ENCODE measurements at regions not wholly inside any gene's neighbourhood (a gene's known extent, or its start where the extent isn't known, plus 50 kb on each side); places are given as distances from the start of the nearest gene placed in this dataset.

DNA sequence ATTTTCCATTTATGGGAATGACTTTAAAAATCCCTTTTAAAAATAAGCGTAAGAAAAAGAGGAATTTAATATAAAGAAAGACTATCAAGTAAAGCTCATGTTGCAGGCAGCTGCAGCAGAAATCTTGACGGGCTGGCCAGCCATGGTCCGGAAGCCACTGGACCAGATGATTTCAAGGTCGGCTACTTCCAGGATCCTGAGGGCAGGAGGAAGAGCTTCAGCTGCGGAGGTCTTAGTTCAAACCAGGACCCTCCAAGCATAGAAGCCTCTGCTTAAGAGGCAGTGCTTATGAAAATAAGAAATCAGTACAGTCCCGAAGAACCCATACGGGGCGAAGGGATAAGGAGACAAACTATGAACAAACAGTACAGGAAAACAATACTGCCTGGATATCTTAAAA is 220.2 kb upstream of the CELF2 start:
- TF ChIP-seq, protein P1, sequence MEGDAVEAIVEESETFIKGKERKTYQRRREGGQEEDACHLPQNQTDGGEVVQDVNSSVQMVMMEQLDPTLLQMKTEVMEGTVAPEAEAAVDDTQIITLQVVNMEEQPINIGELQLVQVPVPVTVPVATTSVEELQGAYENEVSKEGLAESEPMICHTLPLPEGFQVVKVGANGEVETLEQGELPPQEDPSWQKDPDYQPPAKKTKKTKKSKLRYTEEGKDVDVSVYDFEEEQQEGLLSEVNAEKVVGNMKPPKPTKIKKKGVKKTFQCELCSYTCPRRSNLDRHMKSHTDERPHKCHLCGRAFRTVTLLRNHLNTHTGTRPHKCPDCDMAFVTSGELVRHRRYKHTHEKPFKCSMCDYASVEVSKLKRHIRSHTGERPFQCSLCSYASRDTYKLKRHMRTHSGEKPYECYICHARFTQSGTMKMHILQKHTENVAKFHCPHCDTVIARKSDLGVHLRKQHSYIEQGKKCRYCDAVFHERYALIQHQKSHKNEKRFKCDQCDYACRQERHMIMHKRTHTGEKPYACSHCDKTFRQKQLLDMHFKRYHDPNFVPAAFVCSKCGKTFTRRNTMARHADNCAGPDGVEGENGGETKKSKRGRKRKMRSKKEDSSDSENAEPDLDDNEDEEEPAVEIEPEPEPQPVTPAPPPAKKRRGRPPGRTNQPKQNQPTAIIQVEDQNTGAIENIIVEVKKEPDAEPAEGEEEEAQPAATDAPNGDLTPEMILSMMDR (IDR thresholded peaks at IDR 0.05; ENCODE audit: extremely low read depth in 1 of 2, insufficient read depth in 1 of 2, low read depth in 1 of 2, low read length in 2 of 2) = no peak
- TF ChIP-seq POLR2A (IDR thresholded peaks at IDR 0.05; ENCODE audit: low read depth, low read length) (no peak), GATA2 (IDR thresholded peaks at IDR 0.05; ENCODE audit: insufficient read depth, insufficient read length, low read depth, low read length) (no peak), MYC (IDR thresholded peaks at IDR 0.05; ENCODE audit: low read depth, low read length) (no peak), FOS (IDR thresholded peaks at IDR 0.05; ENCODE audit: borderline replicate concordance, insufficient read depth, low read length) (no peak), POLR2AphosphoS5 (IDR thresholded peaks at IDR 0.05; ENCODE audit: insufficient read depth, low read depth, low read length) (no peak), EZH2 (IDR thresholded peaks at IDR 0.05; ENCODE audit: borderline replicate concordance, low read depth, low read length, severe bottlenecking) (no peak), JUN (IDR thresholded peaks at IDR 0.05; ENCODE audit: borderline replicate concordance, insufficient read depth, insufficient read length, low read depth) (no peak)
- TF ChIP-seq, protein P2, sequence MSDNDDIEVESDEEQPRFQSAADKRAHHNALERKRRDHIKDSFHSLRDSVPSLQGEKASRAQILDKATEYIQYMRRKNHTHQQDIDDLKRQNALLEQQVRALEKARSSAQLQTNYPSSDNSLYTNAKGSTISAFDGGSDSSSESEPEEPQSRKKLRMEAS (IDR thresholded peaks at IDR 0.05; ENCODE audit: insufficient read depth, insufficient read length) = no peak
- DNase-seq (ENCODE audit: low read depth, low spot score) = peak; percentile 62
- Histone ChIP-seq H3K9me3 (replicated peaks; ENCODE audit: control insufficient read depth, insufficient read depth, low read length) (no peaks in the 10 kb centered on the region), H3K4me3 (replicated peaks in 1 of 3; ENCODE audit: insufficient read depth in 1 of 3, low read depth in 1 of 3, low read length in 3 of 3) (peak overlapping the region in 1 of 3 experiments; percentile 5), H3K9me1 (replicated peaks; ENCODE audit: control insufficient read depth, extremely low read depth, insufficient read depth, low read length) (no peaks in the 10 kb centered on the region), H3K4me1 (ENCODE audit: control insufficient read depth, extremely low read depth, insufficient read depth, low read length) (peaks cover 42% of the 10 kb centered on the region), H3K4me2 (ENCODE audit: insufficient read depth, low read length) (peak overlapping the region; percentile 79), H4K20me1 (replicated peaks; ENCODE audit: control insufficient read depth, extremely low read depth, insufficient read depth, low read length) (no peaks in the 10 kb centered on the region), H3K36me3 (ENCODE audit: control insufficient read depth in 2 of 2, extremely low read depth in 1 of 2, insufficient read depth in 2 of 2, low read length in 2 of 2) (no peaks in the 10 kb centered on the region), H3K9ac (replicated peaks; ENCODE audit: extremely low read depth, insufficient read depth, low read length) (peak overlapping the region; percentile 71), H2AFZ (ENCODE audit: low read depth, low read length) (peak overlapping the region; percentile 89), H3K79me2 (ENCODE audit: control insufficient read depth, insufficient read depth, low read length) (no peaks in the 10 kb centered on the region), H3K27me3 (ENCODE audit: control insufficient read depth in 2 of 2, insufficient read depth in 2 of 2, low read length in 2 of 2) (no peaks in the 10 kb centered on the region), H3K27ac (ENCODE audit: insufficient read depth, low read depth, low read length) (peak overlapping the region; percentile 88)
- peak; percentile 57 for FAIRE-seq
- ChIA-PET POLR2A (interaction anchor here (1.0 to 1.1 kb wide), 2 partner anchors 10 to 18 kb away, joined by 3 read pairs; no protein-coding TSS in a partner anchor), CTCF (interaction anchor here (1.0 to 2.6 kb wide), 5 partner anchors 10 to 238 kb away, joined by 3 to 12 read pairs (median 3); no protein-coding TSS in a partner anchor)
- BruUV-seq (replicated peaks) = no TSS peak
- dilution Hi-C loops (cut with MboI; ENCODE audit: extremely low pct_ligation_motif_present, low sequenced_read_pairs) = no loop called here
- intact Hi-C loops (cut with micrococcal nuclease) = loop anchor here (1.0 to 10.0 kb wide), 3 partner anchors 33 to 477 kb away; no protein-coding TSS in a partner anchor

All from endothelial cell of umbilical vein (primary cell).